ENCODE measurements at regions not wholly inside any gene's neighbourhood (a gene's known extent, or its start where the extent isn't known, plus 50 kb on each side); places are given as distances from the start of the nearest gene placed in this dataset.
"Not testable (repeated sequence)": the region's sequence is repeated elsewhere in the genome, so short reads cannot be mapped to it uniquely, and the experiment has no call there.

DNA sequence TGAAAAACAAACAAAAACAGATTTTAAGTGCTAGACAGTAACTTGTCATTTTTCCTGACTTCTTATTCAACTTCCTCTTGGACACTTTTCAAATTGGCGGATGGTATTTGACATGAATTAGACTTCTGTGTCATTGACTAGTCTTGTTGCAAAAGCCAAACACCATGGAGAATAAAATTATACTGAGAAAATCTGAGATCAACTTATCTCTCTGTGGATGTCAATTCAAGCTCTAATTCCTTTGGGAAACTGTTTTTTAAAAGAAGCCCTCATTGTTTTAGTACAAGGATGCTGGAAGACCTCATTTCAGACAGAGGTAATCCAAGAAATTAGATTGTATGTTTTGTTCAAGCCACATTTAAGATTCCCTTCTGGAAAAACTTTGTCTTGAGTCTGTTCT is 831.0 kb downstream of the SEMA5A start:
- no peak for DNase-seq (ENCODE audit: low read depth)

DNA sequence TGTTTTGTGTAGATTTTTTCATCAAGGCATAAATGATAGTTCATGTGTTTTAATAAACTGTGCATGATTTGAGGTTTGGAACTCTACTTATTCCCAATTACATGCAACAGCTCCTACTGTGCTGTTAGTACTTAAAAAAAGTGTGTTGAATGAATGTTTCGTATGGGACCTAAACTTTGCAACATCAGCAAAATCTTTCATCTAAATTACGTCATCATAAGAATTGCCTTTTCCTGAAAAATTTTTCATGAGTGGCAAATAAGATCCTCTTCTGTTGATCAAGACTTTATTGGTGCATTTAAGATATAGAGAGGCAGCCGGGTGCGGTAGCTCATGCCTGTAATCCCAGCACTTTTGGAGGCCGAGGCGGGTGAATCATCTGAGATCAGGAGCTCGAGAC is 826.1 kb downstream of the SEMA5A start:
- DNase-seq (ENCODE audit: low read depth) = no peak

DNA sequence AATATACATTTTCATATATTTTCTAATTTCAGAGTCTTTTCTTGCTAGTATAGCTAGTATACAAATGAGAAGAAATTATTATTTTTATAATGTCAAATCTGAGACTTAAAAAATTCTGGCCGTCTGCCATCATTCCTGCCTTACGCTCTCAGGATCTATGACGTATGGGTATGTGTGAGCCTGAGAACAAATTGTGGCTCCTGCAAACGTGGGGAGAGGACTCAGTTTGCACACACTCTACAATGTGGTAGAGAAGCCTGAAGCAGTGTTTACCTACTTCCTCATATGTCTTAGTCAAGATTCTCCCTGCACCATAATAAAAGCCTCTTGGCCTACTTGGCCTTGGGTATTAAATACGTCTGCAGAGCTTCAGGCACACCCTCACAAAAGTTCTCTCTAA is 825.4 kb downstream of the SEMA5A start:
- no peak for DNase-seq (ENCODE audit: low read depth)

DNA sequence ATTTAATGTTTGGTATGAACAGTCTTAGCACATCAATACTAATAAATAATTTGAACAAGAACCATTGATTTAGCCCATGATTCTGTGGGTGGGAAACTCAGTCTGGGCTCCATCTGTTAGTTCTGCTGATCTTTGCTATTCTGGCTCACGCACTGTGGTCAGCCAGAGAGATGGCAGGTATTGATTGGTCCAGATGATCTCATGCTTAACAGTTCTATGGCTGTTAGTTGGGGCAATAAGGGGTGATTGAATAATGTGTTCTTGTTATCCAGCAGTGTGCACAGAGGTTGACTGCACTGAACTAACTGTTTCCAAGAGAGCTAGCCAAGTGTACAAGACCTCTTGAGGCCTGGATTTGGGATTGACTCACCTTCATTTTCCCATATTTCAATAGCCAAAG is 824.3 kb downstream of the SEMA5A start:
- no peak for DNase-seq (ENCODE audit: low read depth)

DNA sequence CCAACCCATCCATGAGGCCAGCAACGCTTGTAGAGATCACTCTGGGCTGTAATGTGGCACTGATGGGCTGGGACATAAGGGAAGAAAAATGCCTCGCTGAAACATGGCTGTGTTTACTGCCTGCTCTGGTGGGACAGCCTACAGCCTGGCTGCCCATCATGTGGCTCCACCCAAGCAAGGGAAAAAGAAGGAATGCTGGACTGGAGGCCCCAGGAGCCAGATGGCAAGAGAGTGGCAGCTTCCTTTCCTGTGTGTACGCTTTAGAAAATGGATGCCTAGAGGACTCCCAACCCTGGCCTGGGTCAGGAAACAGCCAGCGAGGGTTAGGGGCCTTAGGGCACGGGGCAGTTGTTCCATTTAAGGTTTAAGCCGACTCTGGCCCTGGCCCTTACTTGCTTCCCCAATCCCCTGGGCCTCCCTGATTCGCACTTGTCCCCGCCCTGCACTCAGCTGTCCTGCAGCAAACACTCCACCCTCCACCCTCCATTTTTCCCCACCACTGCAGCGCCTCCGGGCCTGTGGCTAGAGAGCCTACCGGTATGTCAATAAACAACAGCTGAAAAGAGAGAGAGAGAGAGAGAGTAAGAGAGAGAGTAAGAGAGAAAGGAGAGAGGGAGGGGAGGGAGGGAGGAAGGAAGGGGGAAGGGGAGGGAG is 819.4 kb downstream of the SEMA5A start:
- no peak for DNase-seq (ENCODE audit: low read depth)

DNA sequence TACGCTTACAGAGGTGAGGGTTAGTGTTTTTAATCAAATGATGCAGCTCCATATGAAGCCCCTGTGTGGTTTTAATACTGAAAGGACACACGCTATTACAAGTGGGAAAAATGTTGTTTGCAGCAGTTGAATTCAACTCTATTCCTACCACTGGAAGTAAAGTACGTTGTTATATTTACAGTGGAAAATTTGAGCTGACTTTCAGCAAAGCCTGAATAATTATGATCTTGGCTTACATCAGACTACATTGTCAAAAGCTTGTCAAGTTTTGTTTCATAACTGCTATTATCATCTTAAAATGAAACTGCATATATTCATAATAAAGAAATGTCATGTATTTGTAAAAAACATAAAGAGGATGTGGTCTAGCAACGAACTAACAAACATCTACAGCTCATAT is 818.5 kb downstream of the SEMA5A start:
- no peak for DNase-seq (ENCODE audit: low read depth)

DNA sequence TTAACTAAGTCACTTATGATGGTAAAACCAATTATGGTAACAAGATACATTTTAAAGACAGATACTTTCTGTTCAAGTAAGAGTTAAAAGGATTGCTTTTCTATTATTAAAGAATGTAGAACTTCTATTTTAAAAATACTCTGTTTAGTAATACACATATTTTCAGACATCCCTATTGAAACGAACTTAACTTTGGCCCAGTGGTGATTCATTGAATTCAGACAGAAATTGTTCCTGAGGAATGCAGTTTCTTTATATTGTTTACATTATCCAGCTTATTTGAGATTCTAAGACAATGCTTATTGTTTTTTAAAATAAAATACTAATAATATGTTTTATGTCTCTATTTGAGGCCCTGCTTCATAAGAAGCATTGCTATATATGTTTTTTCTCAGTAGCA is 816.4 kb downstream of the SEMA5A start:
- no peak for DNase-seq (ENCODE audit: low read depth)

DNA sequence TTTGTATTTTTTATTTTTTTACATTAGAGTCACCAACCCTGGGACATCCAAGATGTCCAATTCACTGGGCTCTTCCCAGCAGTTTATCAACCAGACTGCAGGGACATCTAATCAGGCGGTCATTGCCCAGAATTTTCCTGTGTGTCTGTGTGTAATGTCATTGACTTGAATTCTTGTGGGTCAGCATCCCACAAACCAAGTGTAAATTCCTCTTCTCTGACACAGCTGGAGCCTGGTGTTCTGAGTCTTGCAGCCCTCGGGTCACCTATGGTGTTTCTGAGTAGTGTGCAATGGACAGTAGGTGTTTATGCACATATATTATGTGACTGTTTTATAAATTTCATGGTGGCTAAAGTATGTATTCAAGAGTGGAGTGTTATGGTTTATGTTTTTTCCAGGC is 815.7 kb downstream of the SEMA5A start:
- DNase-seq (ENCODE audit: low read depth) = no peak

DNA sequence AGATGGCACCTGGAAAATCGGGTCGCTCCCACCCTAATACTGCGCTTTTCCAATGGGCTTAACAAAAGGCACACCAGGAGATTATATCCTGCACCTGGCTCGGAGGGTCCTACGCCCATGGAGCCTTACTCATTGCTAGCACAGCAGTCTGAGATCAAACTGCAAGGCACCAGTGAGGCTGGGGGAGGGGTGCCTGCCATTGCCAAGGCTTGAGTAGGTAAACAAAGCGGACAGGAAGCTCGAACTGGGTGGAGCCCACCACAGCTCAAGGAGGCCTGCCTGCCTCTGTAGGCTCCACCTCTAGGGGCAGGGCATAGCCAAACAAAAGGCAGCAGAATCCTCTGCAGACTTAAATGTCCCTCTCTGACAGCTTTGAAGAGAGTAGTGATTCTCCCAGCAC is 814.8 kb downstream of the SEMA5A start:
- not testable (repeated sequence) for DNase-seq (ENCODE audit: low read depth)

DNA sequence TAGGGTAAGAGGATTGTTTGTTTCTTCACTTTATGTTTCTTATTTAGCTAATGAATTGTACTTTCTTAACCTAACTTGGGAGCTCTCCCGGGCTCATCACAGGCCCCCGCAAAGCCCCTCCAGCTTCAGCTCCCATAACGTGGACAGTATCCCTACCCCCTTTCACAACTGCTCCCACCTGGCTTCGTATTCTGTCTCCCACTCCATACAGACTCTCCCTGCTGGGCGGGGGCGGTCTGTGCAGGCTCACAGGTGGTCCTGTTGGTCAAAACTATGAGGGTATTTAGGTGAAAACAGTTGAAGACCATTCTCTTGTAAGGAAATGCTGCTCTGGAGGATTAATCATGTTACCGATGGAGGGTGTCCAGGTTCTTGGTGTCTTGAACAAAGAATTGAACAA is 805.3 kb downstream of the SEMA5A start:
- DNase-seq (ENCODE audit: low read depth) = no peak

DNA sequence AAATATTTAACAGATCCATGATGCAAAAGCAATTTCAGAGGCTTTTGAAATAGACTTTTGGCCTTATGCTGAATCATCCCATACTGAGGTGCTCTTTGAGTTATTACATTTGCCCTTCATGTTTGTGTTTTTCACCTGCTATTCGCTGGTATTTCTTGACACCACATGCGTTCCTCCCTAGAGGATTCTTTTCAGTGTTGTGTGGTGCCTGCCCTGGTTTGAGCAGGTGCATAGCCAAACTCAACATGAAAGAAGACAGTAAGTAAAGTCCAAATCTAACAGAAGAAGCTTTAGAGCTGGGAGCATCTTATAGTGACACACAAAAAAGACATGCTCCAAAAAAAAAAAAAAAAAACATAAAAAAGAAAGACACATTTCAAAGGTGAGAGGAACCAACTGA is 796.3 kb downstream of the SEMA5A start:
- DNase-seq (ENCODE audit: low read depth) = no peak

DNA sequence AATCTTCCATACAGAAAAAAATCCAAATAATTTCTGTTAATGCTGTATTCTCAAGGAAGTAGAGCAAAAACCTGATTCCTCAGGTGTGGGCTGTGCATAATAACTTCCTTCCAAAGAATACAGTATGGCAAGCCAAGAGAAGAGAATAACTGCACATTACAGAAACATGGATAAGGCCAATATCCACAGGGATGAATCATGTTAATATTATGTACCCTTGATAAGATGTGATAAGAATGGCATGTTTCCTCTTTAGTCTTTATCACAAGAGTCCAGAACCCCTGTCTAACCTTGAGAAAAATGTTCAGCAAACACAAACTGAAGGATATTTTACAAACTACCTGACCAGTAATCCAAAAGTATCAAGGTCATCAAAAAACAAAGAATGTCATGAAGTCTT is 795.8 kb downstream of the SEMA5A start:
- no peak for DNase-seq (ENCODE audit: low read depth)

DNA sequence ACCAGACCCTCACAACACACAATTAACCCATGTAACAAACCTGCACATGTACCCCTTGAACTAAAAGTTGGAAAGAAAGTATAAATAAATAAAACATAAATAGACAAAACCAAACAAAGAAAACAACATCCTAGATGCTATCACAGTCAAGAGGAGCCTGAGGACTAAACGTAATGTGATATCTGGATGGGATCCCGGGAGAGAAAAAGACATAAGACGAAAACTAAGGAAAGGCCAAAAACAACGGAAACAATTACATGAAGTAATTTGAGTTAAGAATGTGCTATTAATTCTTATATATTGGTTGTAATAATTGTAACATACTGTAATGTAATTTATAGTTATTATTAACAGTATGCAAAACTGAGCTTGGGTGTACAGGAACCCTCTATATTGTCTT is 793.9 kb downstream of the SEMA5A start:
- no peak for DNase-seq (ENCODE audit: low read depth)

DNA sequence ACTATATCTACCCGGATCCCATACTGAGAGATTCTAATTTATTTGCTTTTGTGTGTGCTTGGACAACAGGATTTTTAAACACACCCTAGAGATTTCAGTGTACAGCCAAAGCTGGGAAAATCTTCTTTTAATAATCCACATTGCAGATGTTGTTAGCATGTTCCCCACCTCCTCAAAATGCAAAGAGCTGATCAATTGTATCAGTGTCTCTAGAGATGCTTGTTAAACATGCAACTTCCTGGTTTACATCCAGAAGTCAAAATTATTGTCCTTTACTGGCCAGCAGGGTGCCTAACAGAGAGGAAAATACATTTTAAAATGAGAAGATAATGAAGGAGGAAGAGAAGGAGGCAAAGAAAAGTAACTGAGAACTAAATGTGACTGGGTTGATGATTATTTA is 793.3 kb downstream of the SEMA5A start:
- no peak for DNase-seq (ENCODE audit: low read depth)

DNA sequence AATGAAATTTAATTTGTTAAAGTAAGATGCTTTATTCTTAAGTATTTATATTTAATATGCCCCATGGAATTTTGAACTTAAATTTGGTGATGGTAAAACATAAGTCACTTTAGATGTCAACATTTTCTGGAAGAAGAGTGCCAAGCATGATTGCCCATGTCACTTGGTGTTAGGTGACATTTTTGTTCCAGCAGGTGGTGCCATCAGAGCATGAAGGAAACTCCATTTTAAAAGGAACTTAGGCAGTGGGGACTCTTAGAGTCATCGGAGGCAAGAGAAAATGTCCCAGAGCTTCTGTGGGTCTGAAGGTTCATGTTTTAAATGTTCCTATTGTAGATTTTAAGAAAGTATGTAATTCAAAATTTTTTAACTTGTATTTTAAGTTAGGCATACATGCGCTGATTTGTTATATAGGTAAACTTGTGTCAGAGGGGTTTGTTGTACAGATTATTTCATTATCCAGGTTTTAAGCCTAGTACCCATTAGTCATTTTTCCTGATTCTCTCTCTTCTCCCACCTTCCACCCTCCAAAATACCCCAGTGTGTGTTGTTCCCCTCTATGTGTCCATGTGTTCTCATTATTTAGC is 789.3 kb downstream of the SEMA5A start:
- DNase-seq (ENCODE audit: low read depth) = no peak

DNA sequence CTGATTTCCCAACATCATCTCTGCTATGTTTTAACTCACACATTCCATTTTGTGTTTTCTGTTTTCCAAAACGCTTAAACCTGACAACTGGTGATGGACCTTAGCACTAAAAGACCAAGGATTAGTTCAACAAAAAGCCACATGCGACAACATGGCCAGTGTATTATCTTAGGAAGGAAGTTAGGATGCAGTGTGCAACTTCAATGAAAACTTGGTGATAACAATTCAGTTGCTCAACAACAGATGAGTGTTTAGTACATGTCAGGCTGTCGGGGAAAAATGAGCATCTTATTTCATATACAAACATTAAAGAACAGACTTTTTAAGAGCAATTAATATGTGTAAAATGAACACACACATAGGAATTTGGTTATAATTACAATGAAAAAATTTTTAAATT is 780.0 kb downstream of the SEMA5A start:
- DNase-seq (ENCODE audit: low read depth) = no peak

DNA sequence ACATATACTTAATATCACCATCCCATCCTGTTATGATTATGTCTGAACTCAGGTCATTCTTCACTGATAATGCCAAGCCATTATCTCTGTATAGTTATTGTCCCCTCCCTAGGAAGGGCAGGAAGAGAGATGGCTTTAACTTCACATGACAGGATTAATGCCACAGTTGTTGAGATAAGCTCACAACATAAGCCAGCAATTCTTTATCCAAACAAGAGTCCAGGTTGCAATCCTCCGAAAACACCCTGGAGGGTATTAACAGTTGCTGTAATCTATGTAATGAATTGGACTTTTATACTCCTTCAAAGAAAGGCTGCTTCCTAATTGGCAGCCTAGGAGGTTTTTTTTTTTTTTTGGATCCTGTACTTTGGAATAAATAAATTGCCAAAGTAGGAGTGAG is 779.4 kb downstream of the SEMA5A start:
- DNase-seq (ENCODE audit: low read depth) = no peak

DNA sequence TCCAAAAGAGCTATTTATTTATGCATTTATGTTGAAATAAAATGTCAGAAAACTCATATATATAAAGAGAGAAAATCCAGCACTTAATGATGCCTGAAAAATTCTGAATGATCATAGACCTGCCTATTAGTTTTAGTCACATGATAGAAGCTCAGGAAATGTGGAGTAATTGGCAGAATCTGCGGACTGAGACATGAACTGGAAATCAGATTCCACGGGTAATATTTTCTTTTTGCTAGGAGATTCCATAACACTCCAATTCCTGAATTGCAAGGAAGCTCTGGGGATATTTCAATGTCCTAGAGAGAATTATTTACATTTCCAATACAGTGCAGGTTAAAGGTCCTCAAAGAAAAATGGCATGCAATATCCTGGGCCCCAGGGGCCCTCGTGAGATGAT is 778.8 kb downstream of the SEMA5A start:
- DNase-seq (ENCODE audit: low read depth) = no peak

DNA sequence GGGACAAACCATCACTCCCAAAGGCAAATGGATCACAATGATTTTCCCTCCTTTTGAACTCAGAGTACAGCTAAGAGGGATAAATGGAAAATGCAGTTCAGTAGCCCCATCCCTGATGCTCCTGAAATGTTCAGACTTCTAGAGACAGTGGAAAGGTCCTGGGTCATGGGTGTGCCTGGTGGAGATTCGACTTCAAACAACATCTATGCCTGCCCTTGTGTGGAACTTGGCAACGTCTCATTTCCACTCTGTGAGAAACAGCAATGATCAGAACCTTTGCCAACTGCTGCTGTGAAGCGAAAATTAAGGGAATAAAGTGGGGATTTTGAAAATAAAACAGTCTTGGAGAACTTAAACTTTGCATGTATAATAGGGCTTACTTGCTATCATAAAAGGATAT is 778.1 kb downstream of the SEMA5A start:
- DNase-seq (ENCODE audit: low read depth) = no peak

DNA sequence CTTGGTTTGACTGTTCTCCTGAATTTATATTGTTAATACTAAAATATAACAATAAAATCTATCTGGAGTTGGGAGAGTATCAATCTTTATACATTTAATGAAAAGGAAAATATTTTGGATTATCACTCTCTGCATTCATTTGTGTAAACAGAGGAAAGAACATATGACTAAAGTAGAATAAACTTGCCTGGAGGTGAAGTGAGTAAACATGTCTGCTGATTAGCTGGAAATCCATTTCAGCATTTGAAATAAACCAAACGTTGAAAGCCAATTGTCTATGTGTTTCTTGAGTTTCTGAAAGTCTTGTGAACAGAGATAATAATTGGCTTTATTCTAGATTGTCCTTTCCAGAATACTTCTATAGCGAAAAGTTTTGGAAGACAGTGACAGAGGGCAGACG is 776.2 kb downstream of the SEMA5A start:
- no peak for DNase-seq (ENCODE audit: low read depth)

DNA sequence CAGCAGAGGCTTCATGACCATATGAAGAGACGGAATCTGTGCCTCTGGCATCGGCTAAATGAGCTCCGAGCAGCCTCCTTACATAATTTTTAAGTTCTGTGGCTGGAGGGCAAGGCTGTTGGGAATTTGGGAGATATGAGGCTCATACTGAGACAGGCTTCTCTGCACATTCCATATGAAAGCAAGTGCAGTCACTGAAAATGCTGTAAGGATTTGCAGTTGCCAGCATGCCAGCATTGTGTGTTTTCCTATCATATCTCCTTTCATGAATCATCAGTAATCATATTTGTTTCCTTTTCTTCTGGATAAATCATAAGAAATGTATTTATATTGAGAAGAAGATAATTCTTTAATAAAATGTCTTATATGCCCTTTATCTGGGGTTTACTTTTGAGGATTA is 775.4 kb downstream of the SEMA5A start:
- DNase-seq (ENCODE audit: low read depth) = no peak

DNA sequence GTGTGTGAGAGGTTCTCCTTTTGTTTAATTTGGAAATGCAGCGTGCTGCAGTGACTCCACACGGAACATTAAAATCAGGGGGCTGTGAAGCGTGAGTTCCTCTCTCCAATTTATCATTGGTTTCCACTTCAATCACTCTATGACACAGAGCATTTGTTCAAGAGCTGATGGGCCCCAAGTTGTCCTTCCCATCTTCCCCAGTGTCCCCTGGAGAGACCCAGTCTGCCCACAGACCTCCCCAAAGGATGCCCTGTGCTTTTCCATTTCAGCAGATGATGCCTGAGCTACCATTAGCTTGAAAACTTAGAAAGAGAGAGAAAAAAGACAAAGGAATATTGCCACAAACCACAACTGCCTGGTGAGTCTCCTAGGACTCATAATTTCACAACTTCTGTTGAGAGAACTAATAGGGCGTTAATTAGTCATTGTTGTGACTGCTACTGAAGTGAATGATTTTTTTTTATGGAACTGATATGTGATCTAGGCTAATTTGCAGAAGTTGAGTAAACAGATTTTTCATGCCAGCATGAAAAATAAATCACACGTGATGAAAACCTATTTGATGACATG is 772.7 kb downstream of the SEMA5A start:
- DNase-seq (ENCODE audit: low read depth) = no peak

DNA sequence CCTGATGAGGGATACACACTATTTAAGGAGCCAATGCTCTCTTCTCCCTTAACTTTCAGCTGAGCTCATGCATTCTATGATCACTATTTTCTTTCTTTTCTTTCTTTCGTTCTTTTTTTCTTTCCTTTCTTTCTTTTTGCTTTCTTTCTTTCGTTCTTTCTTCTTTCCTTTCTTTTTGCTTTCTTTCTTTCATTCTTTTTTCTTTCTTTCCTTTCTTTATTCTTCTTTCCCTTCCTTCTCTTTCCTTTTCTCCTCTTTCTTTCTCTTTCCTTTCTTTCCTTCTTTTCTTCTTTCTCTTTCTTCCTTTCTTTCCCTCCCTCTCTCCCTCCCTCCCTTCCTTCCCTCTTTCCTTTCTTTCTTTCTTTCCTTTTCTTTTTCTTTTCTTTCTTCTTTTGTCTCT is 761.2 kb downstream of the SEMA5A start:
- DNase-seq (ENCODE audit: low read depth) = no peak

DNA sequence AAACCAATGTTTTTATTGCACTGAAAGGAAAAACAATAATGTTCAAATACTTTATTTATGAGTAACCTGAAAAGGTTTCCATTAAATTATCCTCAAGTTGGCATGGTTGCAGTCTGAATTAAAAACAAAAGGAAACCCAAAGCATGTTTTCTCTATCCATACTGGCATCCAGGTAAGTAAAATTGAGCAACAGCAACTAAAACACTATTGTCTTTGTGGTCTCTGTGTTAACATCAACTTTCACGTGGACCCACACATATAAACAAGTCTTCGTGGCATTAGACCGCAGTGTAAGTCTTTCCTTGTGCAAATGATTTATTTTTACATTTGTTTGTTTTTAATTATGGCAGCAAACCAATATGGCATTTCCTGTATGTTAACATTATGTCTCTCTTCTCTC is 757.6 kb downstream of the SEMA5A start:
- DNase-seq (ENCODE audit: low read depth) = no peak

Measured in activated T-helper 9 cell treated with anti-CD3 and anti-CD28 coated beads, Interleukin-2, amount 50 U/mL, for 16 hours (primary cell).